ENCODE measurements at regions not wholly inside any gene's neighbourhood (a gene's known extent, or its start where the extent isn't known, plus 50 kb on each side); places are given as distances from the start of the nearest gene placed in this dataset.

- no TSS peak for BruUV-seq (replicated peaks)
- H3K4me1 ChIP-seq (ENCODE audit: insufficient read depth, low read length, poor library complexity, severe bottlenecking), result no peaks in the 10 kb centered on the region
- no peaks in the 10 kb centered on the region for H3K79me2 ChIP-seq (ENCODE audit: insufficient read depth, low read depth, low read length)
- no peak for DNase-seq (ENCODE audit: low spot score)
- H4K20me1 ChIP-seq (ENCODE audit: insufficient read depth, low read length), result no peaks in the 10 kb centered on the region
- ChIA-PET POLR2A (no interaction called here), CTCF (ENCODE audit: unreplicated experiment) (no interaction called here)
- no peaks in the 10 kb centered on the region for H3K36me3 ChIP-seq (ENCODE audit: insufficient read depth, low read length)
- no peak overlapping the region for H3K27ac ChIP-seq (ENCODE audit: low read depth, low read length, poor library complexity, severe bottlenecking)
- H3K4me2 ChIP-seq (ENCODE audit: low read length), result no peak overlapping the region
- intact Hi-C loops (cut with micrococcal nuclease; ENCODE audit: unreplicated experiment), result no loop called here
- no peak for TF ChIP-seq CTCF (conservative IDR thresholded peaks at IDR 0.05; ENCODE audit: low read length)
- no peak for TF ChIP-seq EZH2phosphoT487 (IDR thresholded peaks at IDR 0.05; ENCODE audit: borderline replicate concordance, low read depth, low read length)
- H2AFZ ChIP-seq (ENCODE audit: low read length), result no peak overlapping the region
- H3K9me2 ChIP-seq (ENCODE audit: insufficient read depth, low read length), result no peaks in the 10 kb centered on the region
- 0 out of 2 replicates have a peak, but pooled peaks cover 3% of the 10 kb centered on the region for H3K9me3 ChIP-seq (ENCODE audit: low read length)
- H3K4me3 ChIP-seq (ENCODE audit: low read depth, low read length, poor library complexity, severe bottlenecking), result no peak overlapping the region
Measured at GRCh38 chr12:19849208-19849607, 409.9 kb downstream of the AEBP2 start.

GRCh38 chr12:19850346-19851065, 411.2 kb downstream of the AEBP2 start:
- Histone ChIP-seq H3K4me3 (ENCODE audit: low read depth, low read length, poor library complexity, severe bottlenecking) (no peak overlapping the region), H3K9me2 (ENCODE audit: insufficient read depth, low read length) (no peaks in the 10 kb centered on the region), H3K79me2 (ENCODE audit: insufficient read depth, low read depth, low read length) (no peaks in the 10 kb centered on the region), H3K9me3 (ENCODE audit: low read length) (0 out of 2 replicates have a peak, but pooled peaks cover 3% of the 10 kb centered on the region), H3K36me3 (ENCODE audit: insufficient read depth, low read length) (no peaks in the 10 kb centered on the region), H2AFZ (ENCODE audit: low read length) (no peak overlapping the region), H3K4me1 (ENCODE audit: insufficient read depth, low read length, poor library complexity, severe bottlenecking) (no peaks in the 10 kb centered on the region), H3K27ac (ENCODE audit: low read depth, low read length, poor library complexity, severe bottlenecking) (no peak overlapping the region), H3K4me2 (ENCODE audit: low read length) (no peak overlapping the region), H4K20me1 (ENCODE audit: insufficient read depth, low read length) (no peaks in the 10 kb centered on the region)
- ChIA-PET POLR2A (no interaction called here), CTCF (ENCODE audit: unreplicated experiment) (no interaction called here)
- intact Hi-C loops (cut with micrococcal nuclease; ENCODE audit: unreplicated experiment), result no loop called here
- no TSS peak for BruUV-seq (replicated peaks)
- TF ChIP-seq EZH2phosphoT487 (IDR thresholded peaks at IDR 0.05; ENCODE audit: borderline replicate concordance, low read depth, low read length) (no peak), CTCF (conservative IDR thresholded peaks at IDR 0.05; ENCODE audit: low read length) (no peak)
- DNase-seq (ENCODE audit: low spot score), result no peak

GRCh38 chr12:19852100-19852855, 413.0 kb downstream of the AEBP2 start:
- Histone ChIP-seq H4K20me1 (ENCODE audit: insufficient read depth, low read length) (no peaks in the 10 kb centered on the region), H3K36me3 (ENCODE audit: insufficient read depth, low read length) (no peaks in the 10 kb centered on the region), H3K4me1 (ENCODE audit: insufficient read depth, low read length, poor library complexity, severe bottlenecking) (no peaks in the 10 kb centered on the region), H3K4me2 (ENCODE audit: low read length) (no peak overlapping the region), H2AFZ (ENCODE audit: low read length) (no peak overlapping the region), H3K4me3 (ENCODE audit: low read depth, low read length, poor library complexity, severe bottlenecking) (no peak overlapping the region), H3K79me2 (ENCODE audit: insufficient read depth, low read depth, low read length) (no peaks in the 10 kb centered on the region), H3K27ac (ENCODE audit: low read depth, low read length, poor library complexity, severe bottlenecking) (no peak overlapping the region), H3K9me3 (ENCODE audit: low read length) (0 out of 2 replicates have a peak, but pooled peaks cover 3% of the 10 kb centered on the region), H3K9me2 (ENCODE audit: insufficient read depth, low read length) (no peaks in the 10 kb centered on the region)
- TF ChIP-seq EZH2phosphoT487 (IDR thresholded peaks at IDR 0.05; ENCODE audit: borderline replicate concordance, low read depth, low read length) (no peak), CTCF (conservative IDR thresholded peaks at IDR 0.05; ENCODE audit: low read length) (no peak)
- intact Hi-C loops (cut with micrococcal nuclease; ENCODE audit: unreplicated experiment), result no loop called here
- DNase-seq (ENCODE audit: low spot score), result no peak
- BruUV-seq (replicated peaks), result no TSS peak
- ChIA-PET POLR2A (interaction anchor here (0.6 kb wide), 1 partner anchor 1381 kb away, joined by 6 read pairs; no protein-coding TSS in a partner anchor), CTCF (ENCODE audit: unreplicated experiment) (no interaction called here)
